Astrocyte of the spinal cord (primary cell): ENCODE measurements at regions not wholly inside any gene's neighbourhood (a gene's known extent, or its start where the extent isn't known, plus 50 kb on each side); places are given as distances from the start of the nearest gene placed in this dataset.

Source experiments
- DNase-seq: peaks from one replicate; pipeline ENCODE4 v3.0.0; 2011; ENCODE audit warnings: low read depth, low spot score
- H3K4me3 ChIP-seq: 2 replicates; pipeline ENCODE4 v1.5.1; 2011; ENCODE audit warnings: low read depth, mild to moderate bottlenecking, low read length, moderate library complexity
- CTCF ChIP-seq: IDR thresholded peaks from 2 replicates; pipeline ENCODE4 v1.5.1; 2012; ENCODE audit warnings: low read depth, mild to moderate bottlenecking, low read length, inconsistent platforms
- in situ Hi-C: cut with HindIII; loops from 2 replicates; pipeline ENCODE4 v1.10.0; 2017; ENCODE audit warnings: low sequenced_read_pairs

GRCh38 chr10:117751259-117751658, 208.7 kb downstream of the EMX2 start:
- in situ Hi-C loops, result no loop called here
- no peak for TF ChIP-seq CTCF
- no peak for DNase-seq
- H3K4me3 ChIP-seq, result no peak overlapping the region

DNA sequence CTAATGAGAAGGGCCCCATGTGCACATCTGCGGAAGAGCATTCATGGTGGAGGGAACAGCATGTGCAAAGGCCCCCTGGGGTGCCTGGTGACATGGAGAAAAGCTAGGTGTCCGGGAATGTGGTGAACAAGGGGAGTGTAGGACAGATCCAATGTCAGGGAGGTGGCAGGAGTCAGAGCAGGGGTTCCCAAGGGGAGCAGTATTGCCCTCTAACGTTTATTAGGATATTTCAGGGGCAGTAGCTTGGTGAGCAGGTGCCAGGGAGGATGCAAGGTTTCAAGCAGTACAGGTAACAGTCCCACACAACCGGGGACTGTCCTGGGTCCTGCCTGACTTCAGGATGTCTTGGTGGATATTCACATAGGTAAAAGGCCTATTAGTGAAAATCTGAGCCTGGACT, 209.6 kb downstream of the EMX2 start:
- DNase-seq, result no peak
- in situ Hi-C loops, result no loop called here
- no peak for TF ChIP-seq CTCF
- H3K4me3 ChIP-seq, result no peak overlapping the region

- DNase-seq, result no peak
- in situ Hi-C loops, result no loop called here
- no peak overlapping the region for H3K4me3 ChIP-seq
- no peak for TF ChIP-seq CTCF
Measured at GRCh38 chr10:117754770-117755658, 212.5 kb downstream of the EMX2 start.

DNA sequence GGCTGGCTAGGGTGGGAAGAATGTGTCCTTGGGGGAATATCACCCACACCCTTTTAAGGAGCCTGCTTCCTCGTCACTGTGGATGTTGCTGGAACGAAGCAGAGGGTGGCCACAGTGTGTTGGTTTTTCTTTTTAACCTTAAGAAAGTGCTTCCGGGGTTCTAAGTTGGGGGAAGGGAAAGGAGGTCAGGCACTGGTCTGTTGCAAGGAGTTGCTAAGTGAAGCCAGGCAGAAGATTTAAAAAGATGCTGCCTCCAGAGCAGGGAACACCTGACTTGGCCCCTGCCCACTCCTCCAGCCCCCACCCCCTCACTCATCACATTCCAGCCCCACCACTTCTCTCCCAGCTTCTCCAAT, 213.1 kb downstream of the EMX2 start:
- in situ Hi-C loops, result no loop called here
- no peak overlapping the region for H3K4me3 ChIP-seq
- DNase-seq, result no peak
- no peak for TF ChIP-seq CTCF

- no peak overlapping the region for H3K4me3 ChIP-seq
- in situ Hi-C loops, result no loop called here
- no peak for TF ChIP-seq CTCF
- DNase-seq, result no peak
Measured at GRCh38 chr10:117757086-117757720, 214.7 kb downstream of the EMX2 start.

GRCh38 chr10:117759266-117759665, 216.7 kb downstream of the EMX2 start:
- no peak for DNase-seq
- TF ChIP-seq CTCF, result no peak
- no peak overlapping the region for H3K4me3 ChIP-seq
- in situ Hi-C loops, result no loop called here
